CD14-positive monocyte (primary cell): ENCODE measurements at regions not wholly inside any gene's neighbourhood (a gene's known extent, or its start where the extent isn't known, plus 50 kb on each side); places are given as distances from the start of the nearest gene placed in this dataset.

Experiments used
- DNase-seq, 3 donors: peaks; one replicate each; pipeline ENCODE4 v3.0.0-alpha.2; 2011 to 2022
- H2AFZ ChIP-seq: 2 replicates; pipeline ENCODE4 v1.6.0; 2012; ENCODE audit warnings: mild to moderate bottlenecking, low read depth, low read length, inconsistent platforms; ENCODE audit not compliant: insufficient read depth, poor library complexity, severe bottlenecking
- H3K27ac ChIP-seq, 2 donors: 1 replicate in 1 of 2; 2 replicates in 1 of 2; pipeline ENCODE4 v1.5.1; 2012 to 2013; ENCODE audit warnings: low read length in 2 of 2, control low read depth in 1 of 2, inconsistent platforms in 1 of 2, low read depth in 1 of 2, mild to moderate bottlenecking in 1 of 2
- H3K27me3 ChIP-seq, 2 donors: one replicate each; pipeline versions ENCODE4 v1.6.0 to v1.6.1; 2011 to 2013; ENCODE audit warnings: low read length in 2 of 2; ENCODE audit not compliant: control insufficient read depth in 2 of 2, insufficient read depth in 2 of 2
- H3K36me3 ChIP-seq, 2 donors: replicated peaks in 1 of 2; 1 replicate in 1 of 2; 2 replicates in 1 of 2; pipeline versions ENCODE4 v1.5.1 to v1.6.1; 2012 to 2013; ENCODE audit warnings: low read length in 2 of 2, control low read depth in 1 of 2, inconsistent platforms in 1 of 2, mild to moderate bottlenecking in 1 of 2; ENCODE audit not compliant: insufficient read depth in 2 of 2, control insufficient read depth in 1 of 2
- H3K4me1 ChIP-seq, 2 donors: 1 replicate in 1 of 2; 2 replicates in 1 of 2; pipeline versions ENCODE4 v1.5.1 to v1.6.1; 2012 to 2013; ENCODE audit warnings: low read length in 2 of 2, control low read depth in 1 of 2, inconsistent platforms in 1 of 2, mild to moderate bottlenecking in 1 of 2, moderate library complexity in 1 of 2; ENCODE audit not compliant: insufficient read depth in 2 of 2, control insufficient read depth in 1 of 2
- H3K4me2 ChIP-seq: replicated peaks from 2 replicates; pipeline ENCODE3; 2012; ENCODE audit warnings: low read length, moderate library complexity, mild to moderate bottlenecking; ENCODE audit not compliant: poor library complexity, severe bottlenecking; ENCODE audit errors: extremely low read depth
- H3K4me3 ChIP-seq, 3 experiments: fragments of 200-600 bp in 1 of 3; sonication (generic) in 1 of 3; replicated peaks in 1 of 3; 1 replicate in 2 of 3; 2 replicates in 1 of 3; pipeline ENCODE4 v1.5.1; 2011 to 2013; ENCODE audit warnings: low read length in 3 of 3, mild to moderate bottlenecking in 3 of 3, control low read depth in 2 of 3, low read depth in 2 of 3, inconsistent platforms in 1 of 3, moderate library complexity in 1 of 3
- H3K79me2 ChIP-seq: 2 replicates; pipeline ENCODE4 v1.6.0; 2012; ENCODE audit warnings: mild to moderate bottlenecking, control low read depth, inconsistent platforms, low read length, moderate library complexity; ENCODE audit not compliant: insufficient read depth
- H3K9ac ChIP-seq: 2 replicates; pipeline ENCODE4 v1.6.0; 2017; ENCODE audit warnings: low read length, mild to moderate bottlenecking; ENCODE audit not compliant: insufficient read depth, poor library complexity, severe bottlenecking
- H3K9me3 ChIP-seq, 2 donors: replicated peaks in 1 of 2; 1 replicate in 1 of 2; 2 replicates in 1 of 2; pipeline versions ENCODE4 v1.5.1 to v1.6.1; 2012 to 2013; ENCODE audit warnings: low read length in 2 of 2, control low read depth in 1 of 2; ENCODE audit not compliant: control insufficient read depth in 1 of 2, insufficient read depth in 1 of 2
- H4K20me1 ChIP-seq: 2 replicates; pipeline ENCODE4 v1.6.0; 2012; ENCODE audit warnings: mild to moderate bottlenecking, low read length, control low read depth, moderate library complexity; ENCODE audit not compliant: insufficient read depth
- H3K27ac Mint-ChIP-seq, 7 donors: one replicate each; pipeline ENCODE4 v1.8.0; 2020; ENCODE audit warnings: mild to moderate bottlenecking in 7 of 7, mixed read lengths in 7 of 7, moderate library complexity in 6 of 7, inconsistent platforms in 2 of 7
- H3K27me3 Mint-ChIP-seq, 3 donors: one replicate each; pipeline ENCODE4 v1.8.0; 2021 to 2022; ENCODE audit warnings: low read depth in 3 of 3, mild to moderate bottlenecking in 3 of 3, mixed read lengths in 3 of 3, moderate library complexity in 3 of 3, inconsistent platforms in 1 of 3
- H3K36me3 Mint-ChIP-seq, 2 donors: one replicate each; pipeline ENCODE4 v1.8.0; 2020; ENCODE audit warnings: mixed read lengths in 2 of 2, inconsistent platforms in 1 of 2, mild to moderate bottlenecking in 1 of 2
- H3K4me1 Mint-ChIP-seq: one replicate; pipeline ENCODE4 v1.8.0; 2020; ENCODE audit warnings: mild to moderate bottlenecking, mixed read lengths
- H3K4me3 Mint-ChIP-seq, 2 donors: one replicate each; pipeline ENCODE4 v1.8.0; 2020; ENCODE audit warnings: mild to moderate bottlenecking in 2 of 2, mixed read lengths in 2 of 2, moderate library complexity in 1 of 2
- H3K9me3 Mint-ChIP-seq, 7 donors: one replicate each; pipeline ENCODE4 v1.8.0; 2020 to 2022; ENCODE audit warnings: mixed read lengths in 7 of 7, mild to moderate bottlenecking in 6 of 7, moderate library complexity in 6 of 7, inconsistent platforms in 2 of 7
- WGBS: methylation state at CpG from one replicate; pipeline ENCODE4 v1.1.5; 2013; ENCODE audit warnings: missing lambda C conversion rate; ENCODE audit not compliant: insufficient coverage; 5-methylcytosine and 5-hydroxymethylcytosine counted together
- intact Hi-C, 2 donors: fragments of 100-400 bp; cut with micrococcal nuclease; formaldehyde crosslinking; loops; one replicate each; pipeline versions ENCODE4 v1.15.0 to v1.15.1; 2023
- TF ChIP-seq, protein P1 (sequence below): fragments of 200-600 bp; IDR thresholded peaks from one replicate; pipeline ENCODE4 v1.8.0; 2022; ENCODE audit warnings: antibody characterized with exemption, mild to moderate bottlenecking

DNA sequence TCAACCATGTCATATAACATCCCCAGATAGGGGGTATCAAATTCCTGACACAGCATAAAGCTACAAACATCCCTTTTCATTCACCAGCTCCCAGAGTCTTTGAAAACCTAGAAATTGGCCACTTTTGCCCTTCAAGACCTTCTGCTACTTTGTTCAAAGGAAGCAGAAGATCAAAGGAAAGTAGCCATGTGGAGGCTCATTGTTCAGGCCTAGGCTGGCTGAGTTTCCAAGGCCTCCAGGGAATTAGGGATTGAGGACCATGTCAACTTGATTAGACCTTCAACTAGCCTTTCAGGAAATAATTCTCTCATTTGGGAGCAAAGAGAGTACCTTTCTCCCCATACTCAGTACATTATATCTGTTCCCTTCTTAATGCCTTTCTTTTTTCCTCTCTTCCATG is 66.8 kb upstream of the ATXN3L start:
- Mint-ChIP-seq H3K4me1 (no peaks in the 10 kb centered on the region), H3K36me3 (no peaks in the 10 kb centered on the region), H3K9me3 (peaks cover 0 to 13% (median 6%) of the 10 kb centered on the region in 7 donors), H3K27me3 (peaks cover 0 to 13% (median 0%) of the 10 kb centered on the region in 3 donors), H3K27ac (no peak overlapping the region), H3K4me3 (no peak overlapping the region)
- H3K36me3 ChIP-seq: no peaks in the 10 kb centered on the region
- H3K4me3 ChIP-seq: no peak overlapping the region
- no peak overlapping the region for H3K27ac ChIP-seq
- no peak overlapping the region for H3K4me2 ChIP-seq
- no peak for DNase-seq
- H3K9me3 ChIP-seq: no peaks in the 10 kb centered on the region
- TF ChIP-seq, protein P1, sequence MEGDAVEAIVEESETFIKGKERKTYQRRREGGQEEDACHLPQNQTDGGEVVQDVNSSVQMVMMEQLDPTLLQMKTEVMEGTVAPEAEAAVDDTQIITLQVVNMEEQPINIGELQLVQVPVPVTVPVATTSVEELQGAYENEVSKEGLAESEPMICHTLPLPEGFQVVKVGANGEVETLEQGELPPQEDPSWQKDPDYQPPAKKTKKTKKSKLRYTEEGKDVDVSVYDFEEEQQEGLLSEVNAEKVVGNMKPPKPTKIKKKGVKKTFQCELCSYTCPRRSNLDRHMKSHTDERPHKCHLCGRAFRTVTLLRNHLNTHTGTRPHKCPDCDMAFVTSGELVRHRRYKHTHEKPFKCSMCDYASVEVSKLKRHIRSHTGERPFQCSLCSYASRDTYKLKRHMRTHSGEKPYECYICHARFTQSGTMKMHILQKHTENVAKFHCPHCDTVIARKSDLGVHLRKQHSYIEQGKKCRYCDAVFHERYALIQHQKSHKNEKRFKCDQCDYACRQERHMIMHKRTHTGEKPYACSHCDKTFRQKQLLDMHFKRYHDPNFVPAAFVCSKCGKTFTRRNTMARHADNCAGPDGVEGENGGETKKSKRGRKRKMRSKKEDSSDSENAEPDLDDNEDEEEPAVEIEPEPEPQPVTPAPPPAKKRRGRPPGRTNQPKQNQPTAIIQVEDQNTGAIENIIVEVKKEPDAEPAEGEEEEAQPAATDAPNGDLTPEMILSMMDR: no peak
- H2AFZ ChIP-seq: no peak overlapping the region
- no peaks in the 10 kb centered on the region for H3K4me1 ChIP-seq
- intact Hi-C loops: no loop called here
- peaks cover 0 to 9% of the 10 kb centered on the region in 2 donors for H3K27me3 ChIP-seq
- H3K79me2 ChIP-seq: no peaks in the 10 kb centered on the region
- H4K20me1 ChIP-seq: no peaks in the 10 kb centered on the region
- no peak overlapping the region for H3K9ac ChIP-seq

DNA sequence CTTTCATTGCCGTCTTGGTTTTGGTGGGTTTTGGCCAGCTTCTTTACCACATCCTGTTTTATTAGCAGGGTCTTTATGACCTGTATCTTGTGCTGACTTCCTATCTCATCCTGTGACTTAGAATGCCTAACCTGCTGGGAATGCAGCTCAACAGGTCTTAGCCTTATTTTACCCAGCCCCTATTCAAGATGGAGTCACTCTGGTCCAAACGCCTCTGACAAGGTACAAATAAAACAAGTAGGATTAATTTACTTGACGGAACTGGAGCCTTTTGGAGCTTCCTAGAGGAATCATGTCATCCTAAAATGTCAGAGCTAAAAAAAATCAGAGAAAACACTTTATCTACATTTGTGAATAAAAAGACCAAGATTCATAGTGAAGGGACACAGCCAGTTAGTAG is 66.2 kb upstream of the ATXN3L start:
- no peak overlapping the region for H2AFZ ChIP-seq
- no peak overlapping the region for H3K27ac ChIP-seq
- peaks cover 0 to 9% of the 10 kb centered on the region in 2 donors for H3K27me3 ChIP-seq
- H4K20me1 ChIP-seq: no peaks in the 10 kb centered on the region
- Mint-ChIP-seq H3K4me1 (no peaks in the 10 kb centered on the region), H3K36me3 (no peaks in the 10 kb centered on the region), H3K4me3 (no peak overlapping the region), H3K9me3 (peaks cover 0 to 13% (median 6%) of the 10 kb centered on the region in 7 donors), H3K27ac (no peak overlapping the region), H3K27me3 (peaks cover 0 to 12% (median 0%) of the 10 kb centered on the region in 3 donors)
- DNase-seq: no peak
- no peaks in the 10 kb centered on the region for H3K9me3 ChIP-seq
- H3K79me2 ChIP-seq: no peaks in the 10 kb centered on the region
- WGBS: no CpG with 5 or more reads among the region's 3 CpGs
- H3K9ac ChIP-seq: no peak overlapping the region
- no peaks in the 10 kb centered on the region for H3K4me1 ChIP-seq
- H3K36me3 ChIP-seq: no peaks in the 10 kb centered on the region
- TF ChIP-seq, protein P1: no peak
- H3K4me2 ChIP-seq: no peak overlapping the region
- intact Hi-C loops: no loop called here
- H3K4me3 ChIP-seq: no peak overlapping the region
